ENCODE measurements at regions not wholly inside any gene's neighbourhood (a gene's known extent, or its start where the extent isn't known, plus 50 kb on each side); places are given as distances from the start of the nearest gene placed in this dataset.

- intact Hi-C loops (cut with DNase I): no loop called here
- no peaks in the 10 kb centered on the region for H3K27me3 ChIP-seq (replicated peaks; ENCODE audit: insufficient read depth)
- TF ChIP-seq CTCF (IDR thresholded peaks at IDR 0.05) (no peak), POLR2A (IDR thresholded peaks at IDR 0.05) (no peak), POLR2AphosphoS5 (IDR thresholded peaks at IDR 0.05) (no peak)
- no peaks in the 10 kb centered on the region for H3K36me3 ChIP-seq
- no peak for DNase-seq (ENCODE audit: low spot score)
- H3K27ac ChIP-seq: no peak overlapping the region
- H3K9me3 ChIP-seq: no peaks in the 10 kb centered on the region
- H3K4me3 ChIP-seq: no peak overlapping the region
- WGBS: 75% methylated on average over 2 of the region's 2 CpGs
- no peaks in the 10 kb centered on the region for H3K4me1 ChIP-seq (replicated peaks)
Observed at GRCh38 chr13:75091718-75092117, 390.3 kb downstream of the TBC1D4 start.

- Histone ChIP-seq H3K4me3 (no peak overlapping the region), H3K36me3 (no peaks in the 10 kb centered on the region), H3K27ac (no peak overlapping the region), H3K27me3 (replicated peaks; ENCODE audit: insufficient read depth) (no peaks in the 10 kb centered on the region), H3K9me3 (no peaks in the 10 kb centered on the region), H3K4me1 (replicated peaks) (no peaks in the 10 kb centered on the region)
- DNase-seq (ENCODE audit: low spot score): no peak
- TF ChIP-seq POLR2AphosphoS5 (IDR thresholded peaks at IDR 0.05) (no peak), POLR2A (IDR thresholded peaks at IDR 0.05) (no peak), CTCF (IDR thresholded peaks at IDR 0.05) (no peak)
- WGBS: 72% methylated on average over 3 of the region's 3 CpGs
- intact Hi-C loops (cut with DNase I): no loop called here
Observed at GRCh38 chr13:75090872-75091615, 390.9 kb downstream of the TBC1D4 start.

- Histone ChIP-seq H3K9me3 (no peaks in the 10 kb centered on the region), H3K27ac (no peak overlapping the region), H3K4me3 (no peak overlapping the region), H3K27me3 (replicated peaks; ENCODE audit: insufficient read depth) (no peaks in the 10 kb centered on the region), H3K4me1 (replicated peaks) (no peaks in the 10 kb centered on the region), H3K36me3 (no peaks in the 10 kb centered on the region)
- DNase-seq (ENCODE audit: low spot score): no peak
- WGBS: 82% methylated on average over 4 of the region's 4 CpGs
- no peak for TF ChIP-seq CTCF (IDR thresholded peaks at IDR 0.05)
- intact Hi-C loops (cut with DNase I): no loop called here
Observed at GRCh38 chr13:75088915-75089314, 393.1 kb downstream of the TBC1D4 start.

- no peaks in the 10 kb centered on the region for H3K4me1 ChIP-seq (replicated peaks)
- H3K27ac ChIP-seq: no peak overlapping the region
- TF ChIP-seq POLR2AphosphoS5 (IDR thresholded peaks at IDR 0.05): no peak
- TF ChIP-seq POLR2A (IDR thresholded peaks at IDR 0.05): no peak
- TF ChIP-seq CTCF (IDR thresholded peaks at IDR 0.05): no peak
- WGBS: 68% methylated on average over 2 of the region's 2 CpGs
- H3K27me3 ChIP-seq (replicated peaks; ENCODE audit: insufficient read depth): no peaks in the 10 kb centered on the region
- intact Hi-C loops (cut with DNase I): no loop called here
- H3K36me3 ChIP-seq: no peaks in the 10 kb centered on the region
- H3K9me3 ChIP-seq: no peaks in the 10 kb centered on the region
- no peak overlapping the region for H3K4me3 ChIP-seq
- no peak for DNase-seq (ENCODE audit: low spot score)
Observed at GRCh38 chr13:75079226-75079625, 402.7 kb downstream of the TBC1D4 start.

GRCh38 chr13:75076476-75076875 is 405.5 kb downstream of the TBC1D4 start:
- Histone ChIP-seq H3K9me3 (no peaks in the 10 kb centered on the region), H3K27me3 (replicated peaks; ENCODE audit: insufficient read depth) (no peaks in the 10 kb centered on the region), H3K36me3 (no peaks in the 10 kb centered on the region), H3K4me3 (no peak overlapping the region), H3K27ac (no peak overlapping the region), H3K4me1 (replicated peaks) (no peaks in the 10 kb centered on the region)
- no peak for DNase-seq (ENCODE audit: low spot score)
- intact Hi-C loops (cut with DNase I): no loop called here
- TF ChIP-seq CTCF (IDR thresholded peaks at IDR 0.05) (no peak), POLR2A (IDR thresholded peaks at IDR 0.05) (no peak), POLR2AphosphoS5 (IDR thresholded peaks at IDR 0.05) (no peak)
